Skin epidermis (tissue), 12 donors: ENCODE measurements at regions not wholly inside any gene's neighbourhood (a gene's known extent, or its start where the extent isn't known, plus 50 kb on each side); places are given as distances from the start of the nearest gene placed in this dataset.

Source experiments
- H3K27ac ChIP-seq, 21 experiments: fragments of 200-600 bp; sonication (generic) in 11 of 21; one replicate each; pipeline ENCODE4 v1.5.0; 2020; ENCODE audit warnings: mild to moderate bottlenecking in 3 of 21, inconsistent platforms in 2 of 21, moderate library complexity in 2 of 21
- H3K4me3 ChIP-seq, 7 experiments: fragments of 200-600 bp; sonication (generic) in 2 of 7; one replicate each; pipeline ENCODE4 v1.5.0; 2020; ENCODE audit warnings: inconsistent platforms in 2 of 7, mild to moderate bottlenecking in 2 of 7, moderate library complexity in 1 of 7

- no peak overlapping the region for H3K27ac ChIP-seq
- H3K4me3 ChIP-seq, result no peak overlapping the region
Observed at GRCh38 chr16:6211644-6212043, 1114.0 kb upstream of the EEF2KMT start.

GRCh38 chr16:6209355-6209930 is 1111.8 kb upstream of the EEF2KMT start:
- Histone ChIP-seq H3K4me3 (no peak overlapping the region), H3K27ac (no peak overlapping the region)

GRCh38 chr16:6207580-6207979 is 1110.0 kb upstream of the EEF2KMT start:
- Histone ChIP-seq H3K4me3 (no peak overlapping the region), H3K27ac (no peak overlapping the region)

- H3K27ac ChIP-seq, result no peak overlapping the region
- H3K4me3 ChIP-seq, result no peak overlapping the region
Observed at GRCh38 chr16:6207124-6207523, 1109.5 kb upstream of the EEF2KMT start.

GRCh38 chr16:6206080-6206479 is 1108.5 kb upstream of the EEF2KMT start:
- no peak overlapping the region for H3K4me3 ChIP-seq
- H3K27ac ChIP-seq, result no peak overlapping the region

- Histone ChIP-seq H3K4me3 (no peak overlapping the region), H3K27ac (no peak overlapping the region)
Observed at GRCh38 chr16:6204945-6205344, 1107.3 kb upstream of the EEF2KMT start.

GRCh38 chr16:6200861-6201260 is 1103.3 kb upstream of the EEF2KMT start:
- Histone ChIP-seq H3K4me3 (no peak overlapping the region), H3K27ac (no peak overlapping the region)

- Histone ChIP-seq H3K4me3 (no peak overlapping the region), H3K27ac (no peak overlapping the region)
Observed at GRCh38 chr16:6200271-6200670, 1102.7 kb upstream of the EEF2KMT start.

GRCh38 chr16:6195966-6196365 is 1098.4 kb upstream of the EEF2KMT start:
- no peak overlapping the region for H3K27ac ChIP-seq

GRCh38 chr16:6193718-6194117 is 1096.1 kb upstream of the EEF2KMT start:
- Histone ChIP-seq H3K4me3 (no peak overlapping the region), H3K27ac (no peak overlapping the region)

More at GRCh38 chr16:6195966-6196365, 1098.4 kb upstream of the EEF2KMT start:
- no peak overlapping the region for H3K4me3 ChIP-seq

GRCh38 chr16:6192984-6193383 is 1095.4 kb upstream of the EEF2KMT start:
- no peak overlapping the region for H3K4me3 ChIP-seq
- no peak overlapping the region for H3K27ac ChIP-seq

GRCh38 chr16:6192532-6192931 is 1094.9 kb upstream of the EEF2KMT start:
- Histone ChIP-seq H3K27ac (no peak overlapping the region), H3K4me3 (no peak overlapping the region)

GRCh38 chr16:6190776-6191175 is 1093.2 kb upstream of the EEF2KMT start:
- Histone ChIP-seq H3K4me3 (no peak overlapping the region), H3K27ac (no peak overlapping the region)

- Histone ChIP-seq H3K27ac (no peak overlapping the region), H3K4me3 (no peak overlapping the region)
Observed at GRCh38 chr16:6189216-6189615, 1091.6 kb upstream of the EEF2KMT start.

- no peak overlapping the region for H3K4me3 ChIP-seq
- no peak overlapping the region for H3K27ac ChIP-seq
Observed at GRCh38 chr16:6177616-6178180, 1080.1 kb upstream of the EEF2KMT start.

- no peak overlapping the region for H3K27ac ChIP-seq
Observed at GRCh38 chr16:6170022-6170421, 1072.4 kb upstream of the EEF2KMT start.

GRCh38 chr16:6165330-6165979 is 1067.9 kb upstream of the EEF2KMT start:
- H3K4me3 ChIP-seq, result no peak overlapping the region

More at GRCh38 chr16:6170022-6170421, 1072.4 kb upstream of the EEF2KMT start:
- no peak overlapping the region for H3K4me3 ChIP-seq

GRCh38 chr16:6160871-6161270 is 1063.3 kb upstream of the EEF2KMT start:
- no peak overlapping the region for H3K4me3 ChIP-seq
- no peak overlapping the region for H3K27ac ChIP-seq

More at GRCh38 chr16:6165330-6165979, 1067.9 kb upstream of the EEF2KMT start:
- no peak overlapping the region for H3K27ac ChIP-seq

GRCh38 chr16:6160303-6160702 is 1062.7 kb upstream of the EEF2KMT start:
- H3K4me3 ChIP-seq, result no peak overlapping the region
- H3K27ac ChIP-seq, result no peak overlapping the region

- Histone ChIP-seq H3K4me3 (no peak overlapping the region), H3K27ac (no peak overlapping the region)
Observed at GRCh38 chr16:6157806-6158205, 1060.2 kb upstream of the EEF2KMT start.

GRCh38 chr16:6155271-6155670 is 1057.7 kb upstream of the EEF2KMT start:
- Histone ChIP-seq H3K27ac (no peak overlapping the region), H3K4me3 (no peak overlapping the region)
